SK-N-SH treated with all-trans-retinoic acid at 6 μM for 48 hours (cell line): ENCODE measurements at regions not wholly inside any gene's neighbourhood (a gene's known extent, or its start where the extent isn't known, plus 50 kb on each side); places are given as distances from the start of the nearest gene placed in this dataset.

ENCODE experiments used
- ATAC-seq: fragments of 200-7000 bp; cut with Tn5 transposase; 3 replicates; pipeline ENCODE4 v1.9.1; 2020; ENCODE audit warnings: mild to moderate bottlenecking, moderate library complexity
- ARNTL ChIP-seq: fragments of 450-650 bp; formaldehyde crosslinking; IDR thresholded peaks from 2 replicates; pipeline ENCODE4 v1.5.0; 2020; ENCODE audit warnings: low read depth, mild to moderate bottlenecking, moderate library complexity, borderline replicate concordance
- BACH2 ChIP-seq: fragments of 250-450 bp; sonication (Bioruptor Pico); IDR thresholded peaks from 2 replicates; pipeline ENCODE4 v1.9.0; 2021; ENCODE audit warnings: mild to moderate bottlenecking, borderline replicate concordance
- CSDC2 ChIP-seq: fragments of 250-450 bp; sonication (Bioruptor Pico); IDR thresholded peaks from 2 replicates; pipeline ENCODE4 v1.5.0; 2020; ENCODE audit warnings: mild to moderate bottlenecking, moderate library complexity
- GLIS3 ChIP-seq: fragments of 250-450 bp; sonication (Bioruptor Pico); IDR thresholded peaks from 2 replicates; pipeline ENCODE4 v1.5.0; 2020; ENCODE audit warnings: mild to moderate bottlenecking, moderate library complexity
- ISL1 ChIP-seq: fragments of 250-450 bp; sonication (Bioruptor Pico); IDR thresholded peaks from 2 replicates; pipeline ENCODE4 v2.1.2; 2022; ENCODE audit warnings: mild to moderate bottlenecking, moderate library complexity
- OSR1 ChIP-seq: fragments of 250-450 bp; sonication (Bioruptor Pico); IDR thresholded peaks from 2 replicates; pipeline ENCODE4 v1.8.0; 2022; ENCODE audit warnings: moderate library complexity, mild to moderate bottlenecking, inconsistent platforms
- SNAI2 ChIP-seq: fragments of 250-450 bp; sonication (Bioruptor Pico); IDR thresholded peaks from 2 replicates; pipeline ENCODE4 v1.5.0; 2020; ENCODE audit warnings: mild to moderate bottlenecking, moderate library complexity
- TCF4 ChIP-seq: fragments of 250-450 bp; sonication (Bioruptor Pico); IDR thresholded peaks from 2 replicates; pipeline ENCODE4 v1.8.0; 2021; ENCODE audit warnings: mild to moderate bottlenecking, moderate library complexity, borderline replicate concordance
- TOX ChIP-seq: fragments of 250-450 bp; sonication (Bioruptor Pico); IDR thresholded peaks from 2 replicates; pipeline ENCODE4 v1.8.0; 2021; ENCODE audit warnings: mild to moderate bottlenecking, moderate library complexity, borderline replicate concordance
- TSHZ2 ChIP-seq: fragments of 250-450 bp; sonication (Bioruptor Pico); IDR thresholded peaks from 2 replicates; pipeline ENCODE4 v1.5.0; 2020; ENCODE audit warnings: mild to moderate bottlenecking, moderate library complexity
- ZFP3 ChIP-seq: fragments of 250-450 bp; sonication (Bioruptor Pico); IDR thresholded peaks from 2 replicates; pipeline ENCODE4 v1.5.0; 2020; ENCODE audit warnings: mild to moderate bottlenecking, moderate library complexity
- ZFP30 ChIP-seq: fragments of 450-650 bp; formaldehyde crosslinking; IDR thresholded peaks from 2 replicates; pipeline ENCODE4 v1.5.0; 2022; ENCODE audit warnings: mild to moderate bottlenecking, moderate library complexity
- ZNF8 ChIP-seq: fragments of 450-650 bp; formaldehyde crosslinking; IDR thresholded peaks from 2 replicates; pipeline ENCODE4 v1.5.0; 2020; ENCODE audit warnings: mild to moderate bottlenecking, moderate library complexity
- TF ChIP-seq, protein P1 (sequence below): fragments of 250-450 bp; sonication (Bioruptor Pico); IDR thresholded peaks from 2 replicates; pipeline ENCODE4 v1.8.0; 2021; ENCODE audit warnings: low read depth, mild to moderate bottlenecking, moderate library complexity, borderline replicate concordance

DNA sequence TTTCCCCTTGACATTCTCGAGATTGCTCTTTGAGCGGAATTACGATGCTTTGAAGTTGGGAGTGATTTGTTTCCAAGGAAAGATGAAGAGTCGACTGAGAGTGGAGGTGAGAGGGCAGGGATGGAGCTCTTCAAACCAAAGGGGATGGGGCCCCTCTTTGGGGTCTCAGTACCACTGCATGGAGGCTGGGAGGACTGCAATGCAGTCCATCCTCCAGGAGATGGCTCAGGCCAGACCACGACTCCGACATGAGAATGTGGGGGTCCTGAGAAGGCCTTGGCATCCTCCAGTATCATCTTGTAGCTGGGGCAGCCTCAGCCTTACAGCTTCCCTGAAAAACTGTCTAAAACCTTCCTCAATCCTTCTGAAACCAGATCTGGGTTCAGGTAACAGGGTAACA, 51.1 kb upstream of the CDKN2AIPNL start:
- TF ChIP-seq TCF4 (CRISPR knock-in tag) (no peak), ZFP3 (no peak), TOX (CRISPR knock-in tag) (no peak), ISL1 (CRISPR knock-in tag) (no peak; the same call in 1 of the 2 replicates)
- TF ChIP-seq, protein P1, sequence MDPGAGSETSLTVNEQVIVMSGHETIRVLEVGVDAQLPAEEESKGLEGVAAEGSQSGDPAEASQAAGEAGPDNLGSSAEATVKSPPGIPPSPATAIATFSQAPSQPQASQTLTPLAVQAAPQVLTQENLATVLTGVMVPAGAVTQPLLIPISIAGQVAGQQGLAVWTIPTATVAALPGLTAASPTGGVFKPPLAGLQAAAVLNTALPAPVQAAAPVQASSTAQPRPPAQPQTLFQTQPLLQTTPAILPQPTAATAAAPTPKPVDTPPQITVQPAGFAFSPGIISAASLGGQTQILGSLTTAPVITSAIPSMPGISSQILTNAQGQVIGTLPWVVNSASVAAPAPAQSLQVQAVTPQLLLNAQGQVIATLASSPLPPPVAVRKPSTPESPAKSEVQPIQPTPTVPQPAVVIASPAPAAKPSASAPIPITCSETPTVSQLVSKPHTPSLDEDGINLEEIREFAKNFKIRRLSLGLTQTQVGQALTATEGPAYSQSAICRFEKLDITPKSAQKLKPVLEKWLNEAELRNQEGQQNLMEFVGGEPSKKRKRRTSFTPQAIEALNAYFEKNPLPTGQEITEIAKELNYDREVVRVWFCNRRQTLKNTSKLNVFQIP (CRISPR knock-in tag): no peak
- ATAC-seq: no peak

GRCh38 chr5:134462047-134462575, 50.4 kb upstream of the CDKN2AIPNL start:
- TF ChIP-seq BACH2 (CRISPR knock-in tag) (no peak), GLIS3 (CRISPR knock-in tag) (no peak), SNAI2 (CRISPR knock-in tag) (no peak), TSHZ2 (CRISPR knock-in tag) (no peak), ZFP3 (no peak), TCF4 (CRISPR knock-in tag) (no peak), TOX (CRISPR knock-in tag) (no peak), CSDC2 (CRISPR knock-in tag) (no peak), ARNTL (no peak), ZNF8 (CRISPR knock-in tag) (no peak), ZFP30 (CRISPR knock-in tag) (no peak), OSR1 (CRISPR knock-in tag) (no peak), ISL1 (CRISPR knock-in tag) (no peak)
- TF ChIP-seq, protein P1 (CRISPR knock-in tag): no peak
- no peak for ATAC-seq
